ENCODE measurements at regions not wholly inside any gene's neighbourhood (a gene's known extent, or its start where the extent isn't known, plus 50 kb on each side); places are given as distances from the start of the nearest gene placed in this dataset.
"Not testable (repeated sequence)": the region's sequence is repeated elsewhere in the genome, so short reads cannot be mapped to it uniquely, and the experiment has no call there.

DNA sequence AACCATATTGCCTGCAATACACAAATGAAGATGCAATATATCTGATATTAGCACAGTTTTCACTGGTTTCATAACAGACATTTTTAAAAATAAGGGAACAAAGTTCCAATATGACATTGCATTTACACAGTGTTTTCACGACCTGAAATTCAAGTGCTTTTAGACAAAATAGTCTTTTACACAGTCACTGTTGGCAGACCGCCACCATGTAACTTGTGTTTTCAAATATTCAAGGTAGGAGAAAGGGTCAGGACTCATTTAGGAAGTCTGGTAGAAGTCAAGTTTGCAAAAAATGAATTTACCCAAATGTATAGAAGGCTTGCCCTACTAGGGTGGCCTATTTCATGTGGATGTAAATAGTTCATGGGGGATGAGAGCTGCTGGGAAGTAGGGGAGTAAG, 98.1 kb upstream of the TAS2R1 start:
- DNase-seq (ENCODE audit: low spot score): no peak

DNA sequence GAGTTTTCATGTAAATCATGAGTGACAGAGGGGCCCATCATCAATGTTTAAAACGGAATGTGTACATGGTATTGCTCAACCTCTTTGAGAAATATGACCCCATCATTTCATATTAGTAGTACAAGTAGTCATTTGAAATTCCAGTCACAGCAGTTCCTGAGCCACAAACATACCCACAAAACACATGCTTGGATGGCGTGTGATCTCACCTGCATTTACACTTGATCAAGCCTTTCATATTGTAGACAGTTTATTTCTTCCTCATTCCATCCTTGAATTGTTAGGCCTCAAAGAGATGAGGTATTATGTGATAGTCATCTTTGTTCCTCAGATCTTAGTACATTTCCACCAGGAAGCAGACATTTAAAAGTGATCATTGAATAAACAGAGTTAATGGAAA, 96.8 kb upstream of the TAS2R1 start:
- DNase-seq (ENCODE audit: low spot score): no peak

DNA sequence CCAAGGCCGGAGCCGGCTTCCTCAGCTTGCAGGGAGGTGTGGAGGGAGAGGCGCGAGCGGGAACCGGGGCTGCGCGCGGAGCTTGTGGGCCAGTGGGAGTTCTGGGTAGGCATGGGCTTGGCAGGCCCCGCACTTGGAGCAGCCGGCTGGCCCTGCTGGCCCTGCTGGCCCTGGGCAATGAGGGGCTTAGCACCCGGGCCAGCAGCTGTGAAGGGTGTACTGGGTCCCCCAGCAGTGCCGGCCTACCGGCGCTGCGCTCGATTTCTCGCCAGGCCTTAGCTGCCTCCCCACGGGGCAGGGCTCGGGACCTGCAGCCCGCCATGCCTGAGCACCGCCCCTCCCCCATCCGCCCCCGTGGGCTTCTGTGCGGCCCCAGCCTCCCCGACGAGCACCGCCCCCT, 95.1 kb upstream of the TAS2R1 start:
- not testable (repeated sequence) for DNase-seq (ENCODE audit: low spot score)

DNA sequence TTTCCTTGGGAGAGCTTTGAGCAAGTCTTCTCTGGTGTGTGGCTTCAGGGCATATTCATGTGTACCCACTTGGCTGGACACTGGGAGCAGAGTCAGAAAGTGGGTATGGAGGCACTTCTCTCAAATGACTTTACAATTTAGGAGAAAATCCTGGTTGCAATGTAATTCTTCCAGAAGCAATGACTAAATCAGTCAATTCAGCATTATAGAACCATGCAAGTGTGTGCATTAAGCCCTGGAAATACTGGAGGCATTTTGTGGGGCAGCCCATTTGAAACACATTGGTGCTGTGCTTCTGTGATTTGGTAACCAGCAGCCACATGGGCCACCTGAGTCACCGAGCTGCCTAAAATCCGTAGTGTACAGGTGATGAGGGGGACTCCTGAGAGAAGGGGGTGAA, 94.6 kb upstream of the TAS2R1 start:
- no peak for DNase-seq (ENCODE audit: low spot score)

DNA sequence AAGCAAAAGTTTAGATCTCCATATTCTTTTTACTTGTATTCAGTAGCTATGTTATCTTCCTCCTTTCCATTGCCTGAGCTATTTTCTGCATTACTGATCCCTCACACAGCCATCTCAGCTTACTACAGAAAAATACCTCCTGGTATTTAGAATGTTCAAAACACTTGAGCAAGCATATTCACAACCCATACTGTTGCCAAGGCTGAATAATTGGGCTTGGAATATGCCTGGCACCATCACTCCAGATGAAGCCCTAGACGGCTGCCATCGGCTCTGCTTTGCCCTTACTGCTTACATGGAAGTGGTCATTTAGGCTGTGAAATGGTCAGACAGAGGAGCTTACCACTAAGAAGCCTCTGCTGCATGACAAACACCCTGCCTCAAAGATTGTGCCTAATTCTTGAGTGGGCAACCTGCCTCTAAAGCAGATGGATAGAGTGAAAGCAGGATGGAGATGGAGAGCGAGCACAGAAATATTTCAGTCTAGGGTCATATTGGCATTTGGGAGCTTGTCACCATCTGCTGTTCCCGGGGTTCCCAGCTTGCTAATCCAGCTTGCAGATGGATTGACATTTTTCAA, 92.5 kb upstream of the TAS2R1 start:
- DNase-seq (ENCODE audit: low spot score): no peak

DNA sequence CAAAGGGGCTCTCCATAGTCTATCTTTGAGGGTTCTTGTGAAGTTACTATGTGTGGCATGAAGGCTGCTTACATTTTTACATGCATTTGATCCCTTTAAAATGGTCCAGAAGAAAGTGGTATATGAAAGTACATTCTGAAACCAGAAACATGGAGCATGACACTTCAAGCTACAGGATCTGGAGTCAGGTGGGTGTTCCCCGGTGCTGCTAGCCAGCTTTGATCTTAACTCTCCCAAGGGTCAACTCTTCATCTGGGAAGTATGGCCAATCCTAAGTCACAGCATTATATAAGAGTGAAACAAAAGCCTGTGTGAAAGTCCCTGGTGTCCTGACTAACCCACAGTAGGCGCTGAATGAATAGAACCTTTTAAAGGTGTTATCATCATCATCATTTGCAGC, 91.0 kb upstream of the TAS2R1 start:
- DNase-seq (ENCODE audit: low spot score): no peak

DNA sequence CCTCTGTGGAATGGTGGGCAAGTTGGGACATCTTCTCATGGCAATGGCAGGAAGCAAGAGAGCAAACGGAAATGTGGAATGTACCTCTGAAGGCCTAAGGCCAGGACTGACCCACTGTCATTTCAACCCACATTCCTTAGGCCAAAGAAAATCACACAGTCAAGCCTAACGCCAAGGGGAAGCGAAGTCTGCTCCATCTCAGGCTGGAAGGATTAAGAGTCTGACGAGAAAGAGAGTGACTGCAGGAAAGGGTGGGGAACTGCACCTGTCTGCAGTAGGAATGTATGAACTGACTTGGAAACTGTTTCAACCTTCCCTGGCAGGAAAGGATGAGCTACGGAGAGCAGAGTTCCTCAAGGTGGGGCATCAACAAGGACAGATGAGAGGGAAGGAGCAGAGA, 90.2 kb upstream of the TAS2R1 start:
- DNase-seq (ENCODE audit: low spot score): no peak

DNA sequence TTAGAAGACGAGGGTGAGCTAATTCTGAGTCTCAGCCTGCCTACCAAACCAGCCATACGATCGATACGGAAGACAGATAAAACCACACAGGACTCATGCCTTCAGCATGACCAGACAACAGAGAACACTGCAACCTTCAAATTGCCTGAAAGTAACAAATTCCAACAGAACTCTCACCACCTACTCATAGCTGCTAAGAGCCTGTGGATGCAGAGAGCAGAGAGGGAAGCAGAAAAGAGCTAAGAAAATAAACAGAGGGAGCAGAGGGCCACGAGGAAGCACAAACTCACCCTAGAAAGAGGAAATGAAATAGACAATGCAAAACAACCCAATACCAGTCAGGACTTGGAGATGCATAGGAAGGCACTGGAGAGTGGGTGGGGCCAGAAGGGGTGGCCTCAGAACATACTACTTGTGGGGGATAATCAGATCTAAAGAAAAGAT, 86.7 kb upstream of the TAS2R1 start:
- DNase-seq (ENCODE audit: low spot score): no peak

DNA sequence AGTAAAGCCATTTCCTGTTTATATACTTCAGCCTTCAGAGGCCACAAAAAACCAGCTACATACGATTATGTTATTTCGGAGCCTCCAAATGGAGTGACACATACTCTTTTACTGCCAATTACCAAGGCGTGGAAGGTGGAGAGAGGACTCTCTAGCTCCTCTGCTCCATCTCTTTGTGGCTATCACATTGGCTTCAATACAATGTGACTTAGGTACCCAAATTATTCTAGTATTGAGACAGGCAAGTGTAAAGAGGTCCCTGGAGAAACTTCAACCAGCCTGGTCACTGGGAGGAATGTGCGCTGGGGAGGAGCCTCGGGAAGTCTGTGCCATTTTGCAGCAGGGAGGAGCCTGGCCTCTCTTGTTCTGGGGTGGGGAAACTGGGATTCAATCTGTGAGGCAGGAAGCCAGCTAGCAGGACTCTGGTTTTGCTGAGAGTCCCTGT, 85.8 kb upstream of the TAS2R1 start:
- no peak for DNase-seq (ENCODE audit: low spot score)

DNA sequence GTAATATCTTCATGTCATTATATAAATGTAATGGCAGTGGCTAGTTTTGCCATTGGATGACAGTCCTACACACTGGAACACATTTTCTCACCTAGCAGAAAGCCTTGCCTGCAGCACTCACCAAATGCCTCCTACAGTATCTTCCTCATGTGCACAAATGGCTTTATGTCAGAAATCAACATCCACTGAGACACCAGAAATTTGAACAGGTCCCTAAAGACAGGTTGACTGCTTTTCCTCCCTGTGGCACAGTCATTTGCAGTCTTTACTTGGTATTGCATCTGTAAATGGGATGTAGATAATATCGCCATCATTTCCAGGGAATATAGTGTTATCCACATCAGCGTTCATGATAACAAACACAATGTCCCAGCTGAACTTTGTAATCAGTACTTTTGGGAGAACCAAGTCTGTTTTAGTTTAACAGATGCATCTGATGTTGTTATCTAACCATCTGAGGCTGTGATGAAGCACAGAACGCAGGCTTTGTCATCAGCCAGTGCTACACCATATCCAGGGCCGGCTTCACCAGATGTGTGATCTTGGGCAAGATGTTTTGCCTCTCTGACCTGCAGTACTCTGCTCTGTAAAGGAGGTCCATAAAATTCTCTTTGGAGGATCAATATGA, 83.9 kb upstream of the TAS2R1 start:
- no peak for DNase-seq (ENCODE audit: low spot score)

DNA sequence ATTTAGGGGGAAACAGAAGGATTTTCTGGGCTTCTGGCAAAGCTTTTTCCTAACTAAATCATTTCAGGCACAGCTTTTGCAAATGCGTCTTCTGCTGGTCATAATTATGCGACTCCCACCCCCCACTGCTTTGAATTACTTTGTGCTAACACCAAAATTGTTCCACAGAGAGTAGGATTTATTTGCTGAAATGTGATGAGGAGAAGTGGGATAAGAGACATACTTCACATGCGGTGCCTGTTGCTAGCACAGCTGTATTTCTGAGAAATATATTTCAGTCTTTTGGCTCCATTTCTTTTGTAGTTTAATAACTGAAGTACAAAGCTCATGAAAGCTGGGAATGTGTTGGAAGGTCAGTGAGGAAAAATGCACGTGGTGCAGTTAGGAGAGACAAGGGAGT, 83.2 kb upstream of the TAS2R1 start:
- no peak for DNase-seq (ENCODE audit: low spot score)

DNA sequence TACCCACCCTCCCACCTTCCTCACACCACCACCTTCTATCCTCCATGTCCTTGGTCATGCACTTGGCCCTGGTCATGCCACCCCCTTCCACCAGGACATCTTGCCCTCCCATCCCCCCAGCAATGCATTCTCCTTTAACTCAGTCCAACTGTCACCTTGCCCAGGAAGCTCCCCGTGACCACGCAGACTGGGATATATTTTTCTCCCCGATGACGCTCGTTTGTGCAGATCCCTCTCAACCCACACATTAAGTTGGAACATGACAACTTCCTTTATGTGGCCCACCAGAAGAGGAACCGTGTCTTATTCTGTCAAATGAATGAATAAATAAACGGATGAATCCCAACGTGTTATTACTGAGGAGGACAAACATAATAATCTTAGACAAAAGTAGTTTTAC, 82.8 kb upstream of the TAS2R1 start:
- DNase-seq (ENCODE audit: low spot score): no peak

DNA sequence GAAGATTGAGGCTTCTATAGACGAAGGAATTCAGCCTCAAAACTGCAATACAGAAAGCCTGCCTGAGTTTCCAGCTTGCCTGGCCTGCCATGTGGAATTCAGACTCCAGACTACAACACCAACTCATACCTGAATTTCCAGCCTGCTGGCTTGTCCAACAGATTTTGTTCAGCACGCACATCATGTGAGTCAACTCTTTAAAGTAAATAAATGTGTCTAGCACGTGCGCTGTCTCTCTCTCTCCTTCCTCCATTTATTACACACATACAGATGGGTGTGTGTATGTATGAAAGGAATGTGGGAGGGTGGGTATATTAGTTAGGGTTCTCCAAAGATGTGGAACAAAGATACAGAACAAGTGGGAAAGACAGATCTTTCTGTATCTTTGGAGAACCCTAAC, 82.4 kb upstream of the TAS2R1 start:
- DNase-seq (ENCODE audit: low spot score): no peak

DNA sequence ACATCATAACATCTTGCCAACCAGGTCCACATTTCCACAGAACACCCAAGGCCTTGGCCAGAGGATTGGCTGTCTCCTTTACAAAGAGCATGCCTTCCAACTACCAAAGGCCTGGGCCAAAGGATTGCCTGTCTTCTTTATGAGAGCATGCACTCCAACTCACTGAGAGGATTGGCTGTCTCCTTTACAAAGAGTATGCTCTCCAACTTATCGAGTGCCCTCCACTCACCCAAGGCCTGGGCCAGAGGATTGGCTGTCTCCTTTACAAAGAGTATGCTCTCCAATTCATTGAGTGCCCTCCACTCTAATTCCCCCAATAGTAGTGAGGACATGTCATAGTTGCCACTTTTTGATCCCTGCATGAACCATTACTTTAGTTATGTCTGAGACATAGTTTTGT, 79.9 kb upstream of the TAS2R1 start:
- DNase-seq (ENCODE audit: low spot score): no peak

DNA sequence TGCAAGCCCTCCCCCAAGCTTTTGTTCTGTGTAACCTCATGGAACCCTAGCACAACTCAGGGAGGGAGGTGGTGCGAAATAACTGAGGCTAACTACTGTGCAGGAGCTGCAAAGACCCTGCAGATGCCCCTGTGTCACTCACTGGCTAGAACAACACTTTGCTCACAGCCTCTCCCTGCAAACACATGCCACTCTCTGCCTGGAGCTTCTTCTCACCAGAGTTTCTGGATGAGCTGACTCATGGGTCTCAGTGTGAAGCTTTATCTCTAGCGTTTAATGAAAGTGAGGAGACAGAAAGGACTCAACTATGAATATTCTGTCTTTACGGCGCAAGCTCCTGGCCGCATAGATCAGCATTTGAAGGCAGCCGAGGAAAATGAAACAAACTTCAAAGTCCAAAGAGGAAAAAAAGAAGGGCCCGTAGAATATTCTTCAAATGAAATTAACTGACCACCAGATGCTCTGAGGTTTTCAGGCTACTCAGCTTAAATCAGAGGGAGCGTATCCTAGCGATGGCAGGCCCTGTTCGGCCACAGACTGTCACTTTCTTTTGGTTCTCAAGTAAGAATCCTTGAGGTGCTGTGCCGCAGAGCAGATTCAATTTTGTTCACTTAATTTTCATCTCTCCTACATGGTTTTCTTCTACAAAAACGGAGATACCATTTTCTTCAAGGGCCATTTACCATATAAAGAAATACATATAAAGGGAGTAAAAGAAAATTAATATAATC, 77.7 kb upstream of the TAS2R1 start:
- DNase-seq (ENCODE audit: low spot score): no peak

DNA sequence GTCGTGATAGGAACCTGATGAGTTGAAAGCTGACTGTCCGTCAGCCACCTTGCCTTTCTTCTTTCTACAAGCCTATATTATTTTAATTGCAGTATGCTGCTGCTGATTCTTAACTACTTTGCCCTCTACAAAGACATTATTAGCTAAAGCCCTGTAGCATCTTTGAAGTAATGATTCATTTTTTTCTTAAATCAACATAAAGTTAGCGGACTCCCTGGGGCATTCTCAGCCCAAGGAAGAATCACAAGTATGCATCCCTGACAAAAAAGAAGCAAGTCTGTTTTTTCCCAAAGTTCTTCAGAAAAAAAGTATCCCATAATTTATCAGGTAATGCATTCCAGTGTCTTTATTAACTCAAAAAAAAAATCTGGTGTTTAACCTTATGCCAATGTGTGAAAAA, 69.5 kb upstream of the TAS2R1 start:
- no peak for DNase-seq (ENCODE audit: low spot score)

DNA sequence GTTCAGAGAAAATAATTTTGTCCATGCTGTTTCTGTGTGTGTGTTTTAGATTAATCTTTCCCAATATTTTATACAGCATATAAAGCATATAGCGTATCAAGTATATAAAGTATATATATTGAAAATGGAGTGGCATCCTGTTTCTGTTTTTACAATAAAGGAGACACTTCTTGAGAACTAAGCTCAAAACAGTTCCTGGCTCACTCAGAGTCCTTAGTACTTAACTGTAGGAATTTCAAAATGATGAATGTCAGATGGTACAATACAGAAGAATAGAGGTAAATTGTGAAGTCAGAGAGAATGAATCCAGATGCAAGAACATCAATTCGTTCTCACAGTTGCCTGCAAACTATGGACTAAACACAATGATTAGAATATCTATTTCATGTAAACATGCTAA, 68.7 kb upstream of the TAS2R1 start:
- no peak for DNase-seq (ENCODE audit: low spot score)

DNA sequence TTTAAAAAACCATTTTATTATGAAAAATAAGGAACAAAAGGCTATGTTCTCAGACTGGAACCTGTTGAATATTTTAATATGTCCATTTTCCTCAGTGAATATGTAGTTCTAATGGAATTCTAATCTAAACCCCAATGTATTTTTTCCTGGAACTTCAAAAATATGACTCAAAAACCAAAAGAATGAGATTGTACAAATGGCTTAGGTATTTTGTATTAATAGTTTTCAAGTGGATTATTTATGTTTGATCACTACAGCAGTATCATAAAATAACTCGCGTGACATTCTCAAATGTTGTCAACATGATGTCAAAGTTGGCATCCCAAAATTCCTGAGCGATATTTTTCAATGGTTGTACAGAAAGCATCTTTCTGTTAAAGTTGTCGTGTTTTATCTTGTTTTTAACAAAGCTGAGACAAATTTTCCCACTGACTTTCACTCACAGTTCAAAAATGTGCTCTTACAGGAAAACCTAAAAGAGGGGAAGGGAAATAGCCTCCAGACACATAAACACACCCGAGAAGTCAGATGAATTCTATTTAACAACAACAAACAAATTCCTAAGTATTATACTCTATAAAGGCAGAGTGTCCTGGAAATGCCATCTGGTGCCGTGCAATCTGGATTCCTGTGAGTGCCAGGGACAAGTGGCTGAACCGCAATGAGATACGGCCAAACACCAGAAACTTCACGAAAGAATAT, 68.1 kb upstream of the TAS2R1 start:
- no peak for DNase-seq (ENCODE audit: low spot score)

DNA sequence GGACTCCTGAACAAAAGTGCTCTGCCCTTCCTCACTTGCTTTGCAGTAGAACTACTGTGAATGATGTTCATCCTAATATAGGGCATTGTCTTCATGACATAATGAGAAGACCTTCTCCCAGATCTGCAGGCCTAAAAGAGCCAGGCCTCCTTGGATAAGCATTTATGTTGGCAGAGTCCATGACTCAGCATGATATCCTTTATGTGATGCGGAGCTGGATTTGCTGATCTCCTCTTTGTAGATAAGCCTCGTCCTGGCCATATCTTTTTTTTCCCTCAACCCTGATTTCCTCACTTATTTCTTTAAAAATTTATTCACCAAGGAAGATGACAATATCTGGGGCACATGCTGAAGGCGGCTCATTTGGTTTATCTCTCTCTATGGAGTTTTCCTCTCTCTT, 62.4 kb upstream of the TAS2R1 start:
- DNase-seq (ENCODE audit: low spot score): no peak

DNA sequence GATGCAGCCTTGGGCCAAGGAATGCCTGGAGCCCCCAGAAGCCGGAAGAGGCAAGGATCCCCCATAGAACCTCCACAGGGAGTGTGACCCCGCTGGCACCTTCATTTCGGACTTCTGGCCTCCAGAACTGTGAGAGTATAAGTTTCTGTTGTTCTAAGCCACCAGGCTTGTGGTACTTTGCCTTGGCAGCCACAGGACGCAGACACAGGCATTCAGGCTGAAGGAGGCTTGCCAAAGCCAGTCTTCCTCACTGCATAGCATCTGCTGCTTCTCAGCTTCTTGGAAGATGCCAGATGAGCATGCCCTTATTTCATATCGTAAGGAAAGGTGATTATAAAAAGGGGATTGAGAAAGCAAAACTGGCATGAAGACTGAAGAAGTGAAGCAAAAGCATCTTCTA, 61.1 kb upstream of the TAS2R1 start:
- DNase-seq (ENCODE audit: low spot score): no peak

DNA sequence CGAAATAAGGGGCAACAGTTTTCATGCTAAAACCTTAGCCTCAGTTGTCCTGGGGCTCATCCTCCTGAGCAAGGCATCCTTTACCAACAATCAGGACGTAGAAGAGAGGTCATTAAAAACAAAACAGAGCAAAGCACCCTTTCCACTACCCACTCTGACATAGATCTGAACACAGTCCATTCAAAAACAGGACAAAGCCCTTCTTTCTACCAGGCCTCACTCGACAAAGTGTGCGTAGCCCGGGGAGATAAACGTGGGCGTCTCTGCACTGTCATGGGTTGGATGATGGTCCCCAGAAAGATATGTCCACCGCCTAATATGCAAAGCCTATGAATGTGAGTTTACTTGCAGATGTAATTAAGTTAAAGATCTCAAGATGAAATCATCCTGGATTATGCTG, 60.6 kb upstream of the TAS2R1 start:
- DNase-seq (ENCODE audit: low spot score): no peak

DNA sequence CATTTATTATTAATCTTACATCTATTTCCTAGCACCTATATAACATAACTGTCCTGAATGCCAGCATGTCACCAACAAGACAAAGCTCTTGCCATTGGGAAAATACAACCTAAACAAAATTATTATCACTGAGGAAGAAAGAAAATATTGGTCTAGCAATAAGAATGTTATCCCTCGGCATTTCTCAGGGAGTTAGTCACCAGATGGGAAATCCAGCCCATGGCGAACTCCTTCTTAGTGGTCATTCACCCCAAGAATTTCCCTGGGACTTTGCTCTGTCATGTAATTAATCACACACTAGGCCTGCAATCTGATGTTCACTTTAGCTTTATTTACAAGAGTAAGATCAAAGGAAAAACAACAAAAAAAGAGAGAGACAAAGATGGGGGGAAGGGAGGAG, 56.1 kb upstream of the TAS2R1 start:
- no peak for DNase-seq (ENCODE audit: low spot score)

DNA sequence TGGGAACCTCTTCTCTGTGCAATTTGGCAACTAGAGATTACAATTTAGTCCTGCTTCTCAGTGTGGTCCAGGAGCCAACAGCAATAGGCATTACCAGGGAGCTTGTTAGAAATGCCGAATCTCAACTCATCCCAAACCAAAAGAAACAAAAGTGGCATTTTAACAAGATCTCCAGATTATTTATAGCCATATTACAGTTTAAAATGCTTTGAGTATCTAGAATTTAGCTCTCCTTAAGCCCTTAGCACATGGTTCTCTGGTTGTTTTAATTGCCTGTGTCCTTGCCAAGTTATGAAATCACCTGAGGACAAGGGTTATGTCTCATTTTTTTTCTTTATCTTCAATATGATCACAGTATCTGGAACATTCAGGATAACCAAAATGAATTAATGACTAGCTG, 51.6 kb upstream of the TAS2R1 start:
- no peak for DNase-seq (ENCODE audit: low spot score)
